Lung (tissue), 11 donors: ENCODE measurements at regions not wholly inside any gene's neighbourhood (a gene's known extent, or its start where the extent isn't known, plus 50 kb on each side); places are given as distances from the start of the nearest gene placed in this dataset.

ENCODE experiments used
- ATAC-seq: fragments of 200-7000 bp; cut with Tn5 transposase; one replicate; pipeline ENCODE4 v1.9.1; 2020; ENCODE audit warnings: moderate number of reproducible peaks; ENCODE audit not compliant: insufficient read depth, low FRiP score
- DNase-seq, 3 donors: peaks; one replicate each; pipeline ENCODE4 v3.0.0-alpha.2; 2013 to 2017
- H3K27ac ChIP-seq, 2 donors: one replicate each; pipeline ENCODE4 v1.5.1; 2013; ENCODE audit warnings: mild to moderate bottlenecking in 2 of 2, moderate library complexity in 2 of 2, control low read depth in 1 of 2, inconsistent platforms in 1 of 2, low read depth in 1 of 2, low read length in 1 of 2
- H3K27me3 ChIP-seq, 3 donors: one replicate each; pipeline ENCODE4 v1.5.1; 2013; ENCODE audit warnings: low read length in 2 of 3; ENCODE audit not compliant: control insufficient read depth in 3 of 3, insufficient read depth in 3 of 3
- H3K36me3 ChIP-seq, 4 donors: one replicate each; pipeline ENCODE4 v1.5.1; 2013; ENCODE audit warnings: low read length in 4 of 4, mild to moderate bottlenecking in 1 of 4, moderate library complexity in 1 of 4; ENCODE audit not compliant: control insufficient read depth in 4 of 4, insufficient read depth in 4 of 4
- H3K4me1 ChIP-seq, 5 donors: one replicate each; pipeline ENCODE4 v1.5.1; 2013; ENCODE audit warnings: low read length in 5 of 5, mild to moderate bottlenecking in 2 of 5, moderate library complexity in 1 of 5; ENCODE audit not compliant: control insufficient read depth in 5 of 5, insufficient read depth in 5 of 5
- H3K4me3 ChIP-seq: one replicate; pipeline ENCODE4 v1.5.1; 2013; ENCODE audit warnings: mild to moderate bottlenecking, control low read depth, moderate library complexity
- H3K9ac ChIP-seq, 2 donors: one replicate each; pipeline ENCODE4 v1.5.1; 2013; ENCODE audit warnings: low read length in 2 of 2, control low read depth in 1 of 2; ENCODE audit not compliant: insufficient read depth in 1 of 2
- H3K9me3 ChIP-seq, 4 donors: one replicate each; pipeline ENCODE4 v1.5.1; 2013; ENCODE audit warnings: low read length in 3 of 4, mild to moderate bottlenecking in 1 of 4, moderate library complexity in 1 of 4; ENCODE audit not compliant: control insufficient read depth in 4 of 4, insufficient read depth in 3 of 4
- WGBS, 2 donors: extraction: QIAGEN DNeasy Blood & Tissue Kit; methylation state at CpG; one replicate each; pipeline ENCODE4 v1.1.7; 2013; 5-methylcytosine and 5-hydroxymethylcytosine counted together
- TF ChIP-seq, protein P1 (sequence below): IDR thresholded peaks from 2 replicates; pipeline ENCODE4 v1.5.1; 2012; ENCODE audit warnings: mild to moderate bottlenecking; ENCODE audit errors: control extremely low read depth, extremely low read depth
- donor health status: control.
- donor health status: control.
- donor health status: Bipolar disorder and iron deficiency.
- donor health status: healthy.
- donor health status: DM: yes; HTN: yes; CAD: no.

DNA sequence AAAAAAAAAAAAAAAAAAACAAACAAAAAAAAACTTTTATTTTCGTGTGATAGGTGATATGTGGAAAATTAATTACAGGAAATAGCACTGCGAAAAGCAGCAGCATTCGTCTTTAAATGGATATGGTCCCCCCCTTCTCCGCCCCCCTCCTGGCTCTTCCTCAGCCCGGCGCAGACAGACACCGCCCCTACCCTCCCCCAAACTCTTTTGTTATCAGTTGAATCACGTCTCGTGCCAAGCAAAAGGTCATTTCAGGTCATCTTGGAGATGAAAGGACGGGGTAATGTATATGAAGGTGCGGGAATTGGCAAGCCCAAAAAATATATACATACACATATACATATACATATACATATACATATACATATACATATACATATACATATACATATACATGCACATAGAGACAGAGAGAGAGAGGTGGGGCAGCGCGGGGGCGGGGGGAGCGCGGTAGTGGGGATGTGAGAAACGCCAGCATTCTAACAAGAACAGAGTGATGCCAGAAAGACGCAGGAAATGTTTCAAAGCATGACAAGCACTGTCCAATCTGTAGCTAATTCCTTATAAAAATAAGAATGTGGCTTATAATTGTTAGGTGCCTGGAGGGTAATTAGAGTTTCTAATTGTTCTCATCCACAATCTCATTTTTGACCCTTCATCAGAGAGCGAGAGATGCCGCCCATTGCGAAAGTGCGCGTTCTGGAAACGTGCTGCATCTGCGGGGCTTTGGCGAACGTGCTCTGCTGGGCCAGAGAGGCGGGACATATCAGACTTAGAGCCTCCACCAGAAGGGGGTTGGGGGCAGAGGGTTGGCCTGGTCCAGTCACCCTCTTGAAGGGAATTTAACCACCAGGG lies 214.5 kb upstream of the UBASH3B start:
- no peaks in the 10 kb centered on the region for H3K36me3 ChIP-seq
- no peaks in the 10 kb centered on the region for H3K9me3 ChIP-seq
- H3K27ac ChIP-seq: no peak overlapping the region
- no peak overlapping the region for H3K4me3 ChIP-seq
- ATAC-seq (no peak), DNase-seq (peak; percentile 68 to 85 (median 79))
- peak overlapping the region in 1 of 2 donors; percentile 62 for H3K9ac ChIP-seq
- TF ChIP-seq, protein P1, sequence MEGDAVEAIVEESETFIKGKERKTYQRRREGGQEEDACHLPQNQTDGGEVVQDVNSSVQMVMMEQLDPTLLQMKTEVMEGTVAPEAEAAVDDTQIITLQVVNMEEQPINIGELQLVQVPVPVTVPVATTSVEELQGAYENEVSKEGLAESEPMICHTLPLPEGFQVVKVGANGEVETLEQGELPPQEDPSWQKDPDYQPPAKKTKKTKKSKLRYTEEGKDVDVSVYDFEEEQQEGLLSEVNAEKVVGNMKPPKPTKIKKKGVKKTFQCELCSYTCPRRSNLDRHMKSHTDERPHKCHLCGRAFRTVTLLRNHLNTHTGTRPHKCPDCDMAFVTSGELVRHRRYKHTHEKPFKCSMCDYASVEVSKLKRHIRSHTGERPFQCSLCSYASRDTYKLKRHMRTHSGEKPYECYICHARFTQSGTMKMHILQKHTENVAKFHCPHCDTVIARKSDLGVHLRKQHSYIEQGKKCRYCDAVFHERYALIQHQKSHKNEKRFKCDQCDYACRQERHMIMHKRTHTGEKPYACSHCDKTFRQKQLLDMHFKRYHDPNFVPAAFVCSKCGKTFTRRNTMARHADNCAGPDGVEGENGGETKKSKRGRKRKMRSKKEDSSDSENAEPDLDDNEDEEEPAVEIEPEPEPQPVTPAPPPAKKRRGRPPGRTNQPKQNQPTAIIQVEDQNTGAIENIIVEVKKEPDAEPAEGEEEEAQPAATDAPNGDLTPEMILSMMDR: no peak
- WGBS, 2 donors: 2 to 3% methylated on average over 28 of the region's 28 CpGs
- no peaks in the 10 kb centered on the region for H3K27me3 ChIP-seq
- peaks cover 0 to 10% (median 0%) of the 10 kb centered on the region in 5 donors for H3K4me1 ChIP-seq

DNA sequence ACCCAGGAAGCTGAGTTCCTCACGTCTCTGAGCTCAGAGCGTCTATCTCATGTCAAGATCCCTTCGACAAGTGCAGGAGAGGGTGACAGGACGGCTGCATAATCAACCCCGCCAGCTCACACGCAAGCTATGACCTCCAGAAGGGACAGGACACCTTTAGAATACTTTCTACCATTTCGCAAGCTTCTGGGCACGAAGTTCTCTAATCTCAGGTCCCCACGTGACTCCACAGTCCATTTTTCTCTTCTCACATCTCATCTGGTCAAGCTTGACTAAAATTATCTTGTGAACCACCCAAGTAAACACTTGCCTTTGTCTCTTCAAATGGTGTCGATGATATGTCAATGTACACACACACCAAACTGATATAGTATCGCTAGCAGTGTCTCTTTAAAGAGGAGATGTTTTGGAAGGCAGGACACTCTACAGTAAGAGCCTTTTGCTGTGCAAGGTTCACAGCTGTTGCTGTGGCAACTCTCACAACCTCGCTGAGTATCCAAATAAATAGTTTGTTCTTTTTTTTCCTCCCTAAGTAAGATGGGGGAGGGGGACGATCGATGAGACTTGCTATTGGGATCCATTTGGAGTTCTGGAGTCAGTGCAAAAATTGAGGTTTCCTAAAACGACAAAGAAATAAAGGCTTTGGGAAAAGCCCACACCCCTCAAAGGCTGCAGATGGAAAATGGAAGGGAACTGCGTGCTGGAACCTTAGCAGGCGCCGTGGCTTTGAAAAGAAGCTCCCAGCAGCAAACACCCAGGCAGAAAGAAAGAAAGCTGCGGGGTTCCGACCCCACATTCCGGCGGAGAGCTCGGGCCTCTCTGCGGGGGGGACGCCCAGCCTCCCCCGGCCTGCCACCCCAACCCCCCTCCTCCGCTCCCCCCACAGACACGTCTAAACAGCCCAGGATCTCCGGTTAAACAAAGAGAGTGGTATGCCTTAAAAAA lies 215.4 kb upstream of the UBASH3B start:
- H3K36me3 ChIP-seq: no peaks in the 10 kb centered on the region
- ATAC-seq: peak; percentile 28
- peak overlapping the region in 1 of 2 donors; percentile 71 for H3K9ac ChIP-seq
- peaks cover 0 to 10% (median 0%) of the 10 kb centered on the region in 5 donors for H3K4me1 ChIP-seq
- WGBS, 2 donors: 17 to 21% methylated on average over 29 of the region's 29 CpGs
- peak overlapping the region; percentile 17 to 49 for H3K27ac ChIP-seq
- no peaks in the 10 kb centered on the region for H3K9me3 ChIP-seq
- TF ChIP-seq, protein P1: no peak
- no peak overlapping the region for H3K4me3 ChIP-seq
- no peaks in the 10 kb centered on the region for H3K27me3 ChIP-seq
- DNase-seq: peak; percentile 75 to 91 (median 84)

DNA sequence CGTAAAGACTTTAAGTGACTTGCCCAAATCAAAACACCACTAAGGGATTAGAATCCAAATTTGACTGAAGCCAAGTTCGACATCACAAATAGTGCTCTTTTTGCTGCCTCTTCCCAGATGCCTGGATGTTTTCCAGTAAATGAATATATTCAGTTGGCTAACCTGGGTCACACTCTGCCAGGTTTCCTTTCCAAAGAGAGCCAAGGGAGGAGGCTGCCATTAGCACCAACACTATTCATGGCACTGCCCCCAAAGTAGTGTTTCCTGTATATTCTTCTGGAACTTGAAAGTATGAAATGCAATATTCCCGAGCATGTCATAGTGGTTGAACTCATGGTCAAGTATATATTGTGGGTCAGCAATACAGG lies 219.3 kb upstream of the UBASH3B start:
- H3K9me3 ChIP-seq: no peaks in the 10 kb centered on the region
- H3K27ac ChIP-seq: no peak overlapping the region
- DNase-seq: no peak
- no peak for ATAC-seq
- no peaks in the 10 kb centered on the region for H3K27me3 ChIP-seq
- H3K4me1 ChIP-seq: peaks cover 0 to 10% (median 0%) of the 10 kb centered on the region in 5 donors
- H3K9ac ChIP-seq: no peak overlapping the region
- TF ChIP-seq, protein P1: no peak
- 76 to 92% methylated on average over 3 of the region's 3 CpGs for WGBS, 2 donors
- no peaks in the 10 kb centered on the region for H3K36me3 ChIP-seq
- H3K4me3 ChIP-seq: no peak overlapping the region
